ENCODE measurements at regions not wholly inside any gene's neighbourhood (a gene's known extent, or its start where the extent isn't known, plus 50 kb on each side); places are given as distances from the start of the nearest gene placed in this dataset.

- FAIRE-seq: no peak
- CTCF ChIA-PET (ENCODE audit: low intra/inter-chr PET ratio): no interaction called here
- in situ Hi-C loops (cut with MboI): no loop called here
Observed at GRCh38 chrX:39650768-39651347, 446.9 kb downstream of the BCOR start.

More at GRCh38 chrX:39650768-39651347, 446.9 kb downstream of the BCOR start:
- no peak overlapping the region for H3K9ac ChIP-seq (ENCODE audit: insufficient read depth in 1 of 2, low read depth in 2 of 2, low read length in 2 of 2)
- no peaks in the 10 kb centered on the region for H3K36me3 ChIP-seq (ENCODE audit: control insufficient read depth, insufficient read depth, low read length)
- no peak overlapping the region for H3K4me3 ChIP-seq
- 33% methylated on average over 8 of the region's 12 CpGs for WGBS (ENCODE audit: insufficient coverage, low coverage, missing lambda C conversion rate)
- intact Hi-C loops (cut with micrococcal nuclease): loop anchor here (5.0 to 10.0 kb wide), 2 partner anchors 84 to 161 kb away; no protein-coding TSS in a partner anchor
- POLR2A ChIA-PET: no interaction called here
- DNase-seq (ENCODE audit: extremely low read depth in 1 of 4, low spot score in 3 of 4) (no peak), ATAC-seq (no peak)
- H3K4me1 ChIP-seq (replicated peaks in 1 of 2; ENCODE audit: control insufficient read depth in 2 of 2, insufficient read depth in 2 of 2, low read length in 2 of 2): no peaks in the 10 kb centered on the region; a peak in 1 of 5 replicates
- no peak overlapping the region for H3K4me2 ChIP-seq (ENCODE audit: insufficient read depth, low read length)
- no peak overlapping the region for H2AFZ ChIP-seq (ENCODE audit: low read depth, low read length)
- no peaks in the 10 kb centered on the region for H3K9me3 ChIP-seq (replicated peaks; ENCODE audit: control insufficient read depth, insufficient read depth, low read depth, low read length)
- no peaks in the 10 kb centered on the region for H3K9me1 ChIP-seq (ENCODE audit: control insufficient read depth, insufficient read depth, low read length)
- H4K20me1 ChIP-seq (replicated peaks; ENCODE audit: control insufficient read depth, insufficient read depth, low read length): no peaks in the 10 kb centered on the region
- TF ChIP-seq TCF3 (CRISPR knock-in tag; IDR thresholded peaks at IDR 0.05) (no peak), PHB (CRISPR knock-in tag; IDR thresholded peaks at IDR 0.05) (no peak), SRF (CRISPR knock-in tag; IDR thresholded peaks at IDR 0.05) (no peak), NFATC3 (IDR thresholded peaks at IDR 0.05) (no peak), FUS (optimal IDR thresholded peaks at IDR 0.05; ENCODE audit: low read depth, low read length) (no peak), POLR2G (IDR thresholded peaks at IDR 0.05; ENCODE audit: low read depth, low read length) (no peak), CEBPG (CRISPR knock-in tag; IDR thresholded peaks at IDR 0.05) (no peak), CEBPG (tag; conservative IDR thresholded peaks at IDR 0.05 in 1 of 2, IDR thresholded peaks at IDR 0.05 in 1 of 2) (no peak), ARID3B (CRISPR knock-in tag; IDR thresholded peaks at IDR 0.05; ENCODE audit: borderline replicate concordance) (no peak), PHF20 (IDR thresholded peaks at IDR 0.05; ENCODE audit: partially characterized antibody) (no peak), SNIP1 (IDR thresholded peaks at IDR 0.05; ENCODE audit: low read depth) (no peak), NR0B1 (IDR thresholded peaks at IDR 0.05; ENCODE audit: partially characterized antibody) (no peak)
- H3K79me2 ChIP-seq (ENCODE audit: control insufficient read depth, insufficient read depth, low read length): no peaks in the 10 kb centered on the region
- peaks cover 0 to 4% of the 10 kb centered on the region in 2 experiments; a peak in 1 of 5 replicates for H3K27me3 ChIP-seq (ENCODE audit: control insufficient read depth in 2 of 2, insufficient read depth in 2 of 2, low read length in 2 of 2)
- BruUV-seq (replicated peaks): no TSS peak
- H3K27ac ChIP-seq (ENCODE audit: extremely low read depth, low read depth, low read length): no peak overlapping the region
